ENCODE measurements at regions not wholly inside any gene's neighbourhood (a gene's known extent, or its start where the extent isn't known, plus 50 kb on each side); places are given as distances from the start of the nearest gene placed in this dataset.

GRCh38 chr22:27378311-27378800 lies 423.2 kb downstream of the MN1 start:
- Histone ChIP-seq H3K27me3 (no peaks in the 10 kb centered on the region), H3K9me3 (no peaks in the 10 kb centered on the region), H3K27ac (no peak overlapping the region), H3K4me1 (no peaks in the 10 kb centered on the region), H3K4me3 (no peak overlapping the region), H3K36me3 (no peaks in the 10 kb centered on the region)
- TF ChIP-seq POLR2AphosphoS5 (IDR thresholded peaks at IDR 0.05; ENCODE audit: insufficient read depth in 1 of 2, low read depth in 1 of 2) (no peak), CTCF (IDR thresholded peaks at IDR 0.05) (no peak), POLR2A (IDR thresholded peaks at IDR 0.05) (no peak)
- DNase-seq (ENCODE audit: extremely low spot score in 2 of 2), result no peak
- intact Hi-C loops (cut with DNase I), result no loop called here

- no peaks in the 10 kb centered on the region for H3K4me1 ChIP-seq
- no peaks in the 10 kb centered on the region for H3K9me3 ChIP-seq
- H3K27me3 ChIP-seq, result no peaks in the 10 kb centered on the region
- H3K36me3 ChIP-seq, result no peaks in the 10 kb centered on the region
- TF ChIP-seq POLR2A (IDR thresholded peaks at IDR 0.05) (no peak), POLR2AphosphoS5 (IDR thresholded peaks at IDR 0.05; ENCODE audit: insufficient read depth in 1 of 2, low read depth in 1 of 2) (no peak), CTCF (IDR thresholded peaks at IDR 0.05) (no peak)
- H3K27ac ChIP-seq, result no peak overlapping the region
- no peak for DNase-seq (ENCODE audit: extremely low spot score in 2 of 2)
- intact Hi-C loops (cut with DNase I), result no loop called here
- no peak overlapping the region for H3K4me3 ChIP-seq
Observed at GRCh38 chr22:27378995-27379394, 422.6 kb downstream of the MN1 start.

- no peak for TF ChIP-seq POLR2A (IDR thresholded peaks at IDR 0.05)
- TF ChIP-seq POLR2AphosphoS5 (IDR thresholded peaks at IDR 0.05; ENCODE audit: insufficient read depth in 1 of 2, low read depth in 1 of 2), result no peak
- no peak for TF ChIP-seq CTCF (IDR thresholded peaks at IDR 0.05)
- Histone ChIP-seq H3K27ac (no peak overlapping the region), H3K4me3 (no peak overlapping the region), H3K4me1 (no peaks in the 10 kb centered on the region), H3K27me3 (no peaks in the 10 kb centered on the region), H3K36me3 (no peaks in the 10 kb centered on the region), H3K9me3 (no peaks in the 10 kb centered on the region)
- peak in 1 of 2 donors; percentile 16 for DNase-seq (ENCODE audit: extremely low spot score in 2 of 2)
- intact Hi-C loops (cut with DNase I), result no loop called here
Observed at GRCh38 chr22:27380855-27381254, 420.7 kb downstream of the MN1 start.

GRCh38 chr22:27381552-27381951 lies 420.0 kb downstream of the MN1 start:
- no peaks in the 10 kb centered on the region for H3K4me1 ChIP-seq
- H3K4me3 ChIP-seq, result no peak overlapping the region
- H3K27me3 ChIP-seq, result no peaks in the 10 kb centered on the region
- peak in 1 of 2 donors; percentile 25 for DNase-seq (ENCODE audit: extremely low spot score in 2 of 2)
- intact Hi-C loops (cut with DNase I), result no loop called here
- H3K27ac ChIP-seq, result no peak overlapping the region
- TF ChIP-seq CTCF (IDR thresholded peaks at IDR 0.05) (no peak), POLR2AphosphoS5 (IDR thresholded peaks at IDR 0.05; ENCODE audit: insufficient read depth in 1 of 2, low read depth in 1 of 2) (no peak), POLR2A (IDR thresholded peaks at IDR 0.05) (no peak)
- H3K9me3 ChIP-seq, result no peaks in the 10 kb centered on the region
- no peaks in the 10 kb centered on the region for H3K36me3 ChIP-seq

GRCh38 chr22:27381960-27382742 lies 419.4 kb downstream of the MN1 start:
- no peaks in the 10 kb centered on the region for H3K9me3 ChIP-seq
- no peaks in the 10 kb centered on the region for H3K27me3 ChIP-seq
- no peaks in the 10 kb centered on the region for H3K36me3 ChIP-seq
- H3K27ac ChIP-seq, result no peak overlapping the region
- H3K4me1 ChIP-seq, result no peaks in the 10 kb centered on the region
- DNase-seq (ENCODE audit: extremely low spot score in 2 of 2), result peak; percentile 47 to 52
- H3K4me3 ChIP-seq, result no peak overlapping the region
- TF ChIP-seq POLR2A (IDR thresholded peaks at IDR 0.05) (no peak), POLR2AphosphoS5 (IDR thresholded peaks at IDR 0.05; ENCODE audit: insufficient read depth in 1 of 2, low read depth in 1 of 2) (no peak), CTCF (IDR thresholded peaks at IDR 0.05) (no peak)
- intact Hi-C loops (cut with DNase I), result no loop called here

Data from vagina (tissue), 2 donors.